BLaER1 (cell line): ENCODE measurements at regions not wholly inside any gene's neighbourhood (a gene's known extent, or its start where the extent isn't known, plus 50 kb on each side); places are given as distances from the start of the nearest gene placed in this dataset.

Experiments used
- H3K27ac ChIP-seq: shearing (Covaris generic); formaldehyde crosslinking; 2 replicates; pipeline ENCODE4 v1.8.1; 2022
- H3K27me3 ChIP-seq: shearing (Covaris generic); formaldehyde crosslinking; 2 replicates; pipeline ENCODE4 v1.8.1; 2022
- H3K36me3 ChIP-seq: shearing (Covaris generic); formaldehyde crosslinking; 2 replicates; pipeline ENCODE4 v1.8.1; 2022
- H3K4me1 ChIP-seq: shearing (Covaris generic); formaldehyde crosslinking; 2 replicates; pipeline ENCODE4 v1.8.1; 2022
- H3K4me2 ChIP-seq: shearing (Covaris generic); formaldehyde crosslinking; 2 replicates; pipeline ENCODE4 v1.8.1; 2022
- H3K4me3 ChIP-seq: shearing (Covaris generic); formaldehyde crosslinking; 2 replicates; pipeline ENCODE4 v1.8.1; 2022
- H3K9ac ChIP-seq: shearing (Covaris generic); formaldehyde crosslinking; 2 replicates; pipeline ENCODE4 v1.8.1; 2022
- H3K9me3 ChIP-seq: shearing (Covaris generic); formaldehyde crosslinking; 2 replicates; pipeline ENCODE4 v1.8.1; 2022
- H4K20me1 ChIP-seq: shearing (Covaris generic); formaldehyde crosslinking; 2 replicates; pipeline ENCODE4 v1.8.1; 2022
- Cebpa-rat ChIP-seq: shearing (Covaris generic); IDR thresholded peaks from 2 replicates; pipeline ENCODE4 v1.8.1; 2022

- peaks cover 82% of the 10 kb centered on the region for H4K20me1 ChIP-seq
- H3K27ac ChIP-seq, result no peak overlapping the region
- H3K4me1 ChIP-seq, result peaks cover 51% of the 10 kb centered on the region
- no peak overlapping the region for H3K4me3 ChIP-seq
- H3K9me3 ChIP-seq, result no peaks in the 10 kb centered on the region; the same call in 1 of the 2 replicates
- TF ChIP-seq Cebpa-rat, result no peak
- H3K9ac ChIP-seq, result no peak overlapping the region
- no peaks in the 10 kb centered on the region for H3K36me3 ChIP-seq
- peaks cover 66% of the 10 kb centered on the region for H3K27me3 ChIP-seq
- H3K4me2 ChIP-seq, result peak overlapping the region; percentile 91
Observed at GRCh38 chr15:70503073-70503745, 260.1 kb downstream of the UACA start.

- Histone ChIP-seq H3K4me3 (no peak overlapping the region), H3K4me2 (peak overlapping the region; percentile 91), H3K9me3 (no peaks in the 10 kb centered on the region; the same call in 1 of the 2 replicates), H3K27ac (no peak overlapping the region), H3K27me3 (peaks cover 72% of the 10 kb centered on the region), H3K9ac (no peak overlapping the region), H4K20me1 (peaks cover 88% of the 10 kb centered on the region), H3K4me1 (peaks cover 51% of the 10 kb centered on the region), H3K36me3 (no peaks in the 10 kb centered on the region)
- TF ChIP-seq Cebpa-rat, result no peak
Observed at GRCh38 chr15:70502529-70502928, 260.8 kb downstream of the UACA start.

GRCh38 chr15:70501849-70502248 is 261.5 kb downstream of the UACA start:
- peaks cover 52% of the 10 kb centered on the region for H3K4me1 ChIP-seq
- H3K27ac ChIP-seq, result no peak overlapping the region
- peaks cover 95% of the 10 kb centered on the region for H4K20me1 ChIP-seq
- no peak overlapping the region for H3K9ac ChIP-seq
- no peak overlapping the region for H3K4me3 ChIP-seq
- no peaks in the 10 kb centered on the region for H3K36me3 ChIP-seq
- no peak for TF ChIP-seq Cebpa-rat
- H3K4me2 ChIP-seq, result peak overlapping the region; percentile 91
- peaks cover 79% of the 10 kb centered on the region for H3K27me3 ChIP-seq
- no peaks in the 10 kb centered on the region for H3K9me3 ChIP-seq

- peaks cover 58% of the 10 kb centered on the region for H3K4me1 ChIP-seq
- peaks cover 100% of the 10 kb centered on the region for H4K20me1 ChIP-seq
- no peak overlapping the region for H3K27ac ChIP-seq
- peak overlapping the region; percentile 91 for H3K4me2 ChIP-seq
- H3K9me3 ChIP-seq, result no peaks in the 10 kb centered on the region
- H3K9ac ChIP-seq, result no peak overlapping the region
- TF ChIP-seq Cebpa-rat, result no peak
- H3K27me3 ChIP-seq, result peaks cover 84% of the 10 kb centered on the region
- no peaks in the 10 kb centered on the region for H3K36me3 ChIP-seq
- no peak overlapping the region for H3K4me3 ChIP-seq
Observed at GRCh38 chr15:70501121-70501727, 262.1 kb downstream of the UACA start.

GRCh38 chr15:70499791-70500190 is 263.6 kb downstream of the UACA start:
- TF ChIP-seq Cebpa-rat, result no peak
- no peaks in the 10 kb centered on the region for H3K36me3 ChIP-seq
- no peak overlapping the region for H3K27ac ChIP-seq
- H3K9ac ChIP-seq, result no peak overlapping the region
- H3K4me3 ChIP-seq, result no peak overlapping the region
- H3K4me2 ChIP-seq, result no peak overlapping the region
- peaks cover 55% of the 10 kb centered on the region for H3K4me1 ChIP-seq
- no peaks in the 10 kb centered on the region for H3K9me3 ChIP-seq
- H3K27me3 ChIP-seq, result peaks cover 86% of the 10 kb centered on the region
- H4K20me1 ChIP-seq, result peaks cover 100% of the 10 kb centered on the region

GRCh38 chr15:70498096-70498626 is 265.2 kb downstream of the UACA start:
- Histone ChIP-seq H3K4me1 (peaks cover 43% of the 10 kb centered on the region), H3K36me3 (no peaks in the 10 kb centered on the region), H4K20me1 (peaks cover 100% of the 10 kb centered on the region), H3K4me3 (no peak overlapping the region), H3K9me3 (no peaks in the 10 kb centered on the region), H3K27ac (no peak overlapping the region), H3K27me3 (peaks cover 100% of the 10 kb centered on the region), H3K9ac (no peak overlapping the region), H3K4me2 (no peak overlapping the region)
- no peak for TF ChIP-seq Cebpa-rat

GRCh38 chr15:70497661-70498060 is 265.7 kb downstream of the UACA start:
- no peaks in the 10 kb centered on the region for H3K36me3 ChIP-seq
- H3K4me1 ChIP-seq, result peaks cover 41% of the 10 kb centered on the region
- H3K27ac ChIP-seq, result no peak overlapping the region
- no peak overlapping the region for H3K4me2 ChIP-seq
- no peak overlapping the region for H3K4me3 ChIP-seq
- H4K20me1 ChIP-seq, result peaks cover 100% of the 10 kb centered on the region
- peaks cover 96% of the 10 kb centered on the region for H3K27me3 ChIP-seq
- H3K9ac ChIP-seq, result no peak overlapping the region
- no peak for TF ChIP-seq Cebpa-rat
- H3K9me3 ChIP-seq, result no peaks in the 10 kb centered on the region

- peak overlapping the region; percentile 58 for H3K4me2 ChIP-seq
- H3K27ac ChIP-seq, result no peak overlapping the region
- no peak for TF ChIP-seq Cebpa-rat
Observed at GRCh38 chr15:70495991-70496599, 267.3 kb downstream of the UACA start.

GRCh38 chr15:70494852-70495571 is 268.3 kb downstream of the UACA start:
- Histone ChIP-seq H3K9me3 (no peaks in the 10 kb centered on the region), H3K27me3 (peaks cover 85% of the 10 kb centered on the region), H3K4me2 (no peak overlapping the region), H3K4me3 (no peak overlapping the region), H3K36me3 (no peaks in the 10 kb centered on the region), H3K27ac (no peak overlapping the region), H4K20me1 (peaks cover 100% of the 10 kb centered on the region), H3K4me1 (peaks cover 52% of the 10 kb centered on the region), H3K9ac (no peak overlapping the region)
- TF ChIP-seq Cebpa-rat, result no peak

More at GRCh38 chr15:70495991-70496599, 267.3 kb downstream of the UACA start:
- no peaks in the 10 kb centered on the region for H3K36me3 ChIP-seq
- H3K9me3 ChIP-seq, result no peaks in the 10 kb centered on the region
- H3K27me3 ChIP-seq, result peaks cover 85% of the 10 kb centered on the region
- no peak overlapping the region for H3K4me3 ChIP-seq
- H3K4me1 ChIP-seq, result peaks cover 42% of the 10 kb centered on the region
- no peak overlapping the region for H3K9ac ChIP-seq
- peaks cover 100% of the 10 kb centered on the region for H4K20me1 ChIP-seq
